BE2C (cell line): ENCODE measurements at regions not wholly inside any gene's neighbourhood (a gene's known extent, or its start where the extent isn't known, plus 50 kb on each side); places are given as distances from the start of the nearest gene placed in this dataset.

Experiments used
- DNase-seq: peaks from one replicate; pipeline ENCODE4 v3.0.0-alpha.2; 2020
- H3K27me3 ChIP-seq: fragments of 250-450 bp; sonication (Bioruptor Pico); 2 replicates; pipeline ENCODE4 v1.5.1; 2020; ENCODE audit warnings: mild to moderate bottlenecking
- H3K36me3 ChIP-seq: fragments of 250-450 bp; sonication (Bioruptor Pico); 2 replicates; pipeline ENCODE4 v1.5.1; 2020; ENCODE audit warnings: mild to moderate bottlenecking
- H3K4me1 ChIP-seq: fragments of 250-450 bp; sonication (Bioruptor Pico); 2 replicates; pipeline ENCODE4 v1.5.1; 2020
- H3K4me3 ChIP-seq: 2 replicates; pipeline ENCODE4 v1.5.1; 2011; ENCODE audit warnings: low read depth, low read length
- H3K9me3 ChIP-seq: fragments of 250-450 bp; sonication (Bioruptor Pico); 2 replicates; pipeline ENCODE4 v1.5.1; 2020
- CTCF ChIP-seq: IDR thresholded peaks from 2 replicates; pipeline ENCODE4 v1.5.1; 2012; ENCODE audit warnings: mild to moderate bottlenecking, low read depth, low read length

GRCh38 chr16:9436175-9436574 lies 344.7 kb downstream of the HAPSTR1 start:
- Histone ChIP-seq H3K4me3 (no peak overlapping the region), H3K9me3 (no peaks in the 10 kb centered on the region), H3K27me3 (no peaks in the 10 kb centered on the region), H3K4me1 (no peaks in the 10 kb centered on the region), H3K36me3 (no peaks in the 10 kb centered on the region)
- no peak for DNase-seq
- TF ChIP-seq CTCF, result no peak

- no peak overlapping the region for H3K4me3 ChIP-seq
- no peak for DNase-seq
- H3K36me3 ChIP-seq, result no peaks in the 10 kb centered on the region
- H3K4me1 ChIP-seq, result no peaks in the 10 kb centered on the region
- no peak for TF ChIP-seq CTCF
- H3K9me3 ChIP-seq, result no peaks in the 10 kb centered on the region
- H3K27me3 ChIP-seq, result no peaks in the 10 kb centered on the region
Measured at GRCh38 chr16:9437115-9437514, 345.7 kb downstream of the HAPSTR1 start.

- no peaks in the 10 kb centered on the region for H3K9me3 ChIP-seq
- no peaks in the 10 kb centered on the region for H3K4me1 ChIP-seq
- no peak overlapping the region for H3K4me3 ChIP-seq
- H3K27me3 ChIP-seq, result no peaks in the 10 kb centered on the region
- no peak for DNase-seq
- TF ChIP-seq CTCF, result no peak
- no peaks in the 10 kb centered on the region for H3K36me3 ChIP-seq
Measured at GRCh38 chr16:9438991-9439390, 347.5 kb downstream of the HAPSTR1 start.

GRCh38 chr16:9441012-9441411 lies 349.6 kb downstream of the HAPSTR1 start:
- no peak overlapping the region for H3K4me3 ChIP-seq
- no peak for DNase-seq
- H3K36me3 ChIP-seq, result no peaks in the 10 kb centered on the region
- H3K27me3 ChIP-seq, result no peaks in the 10 kb centered on the region
- H3K9me3 ChIP-seq, result no peaks in the 10 kb centered on the region
- no peak for TF ChIP-seq CTCF
- H3K4me1 ChIP-seq, result no peaks in the 10 kb centered on the region

GRCh38 chr16:9443864-9444263 lies 352.4 kb downstream of the HAPSTR1 start:
- TF ChIP-seq CTCF, result no peak
- H3K4me3 ChIP-seq, result no peak overlapping the region
- H3K4me1 ChIP-seq, result no peaks in the 10 kb centered on the region
- H3K27me3 ChIP-seq, result no peaks in the 10 kb centered on the region
- no peaks in the 10 kb centered on the region for H3K36me3 ChIP-seq
- H3K9me3 ChIP-seq, result no peaks in the 10 kb centered on the region
- no peak for DNase-seq

- Histone ChIP-seq H3K36me3 (no peaks in the 10 kb centered on the region), H3K9me3 (no peaks in the 10 kb centered on the region), H3K4me1 (no peaks in the 10 kb centered on the region), H3K27me3 (no peaks in the 10 kb centered on the region), H3K4me3 (no peak overlapping the region)
- TF ChIP-seq CTCF, result no peak
- DNase-seq, result no peak
Measured at GRCh38 chr16:9446471-9447194, 355.2 kb downstream of the HAPSTR1 start.
